ENCODE measurements at regions not wholly inside any gene's neighbourhood (a gene's known extent, or its start where the extent isn't known, plus 50 kb on each side); places are given as distances from the start of the nearest gene placed in this dataset.

- TF ChIP-seq, protein P1, sequence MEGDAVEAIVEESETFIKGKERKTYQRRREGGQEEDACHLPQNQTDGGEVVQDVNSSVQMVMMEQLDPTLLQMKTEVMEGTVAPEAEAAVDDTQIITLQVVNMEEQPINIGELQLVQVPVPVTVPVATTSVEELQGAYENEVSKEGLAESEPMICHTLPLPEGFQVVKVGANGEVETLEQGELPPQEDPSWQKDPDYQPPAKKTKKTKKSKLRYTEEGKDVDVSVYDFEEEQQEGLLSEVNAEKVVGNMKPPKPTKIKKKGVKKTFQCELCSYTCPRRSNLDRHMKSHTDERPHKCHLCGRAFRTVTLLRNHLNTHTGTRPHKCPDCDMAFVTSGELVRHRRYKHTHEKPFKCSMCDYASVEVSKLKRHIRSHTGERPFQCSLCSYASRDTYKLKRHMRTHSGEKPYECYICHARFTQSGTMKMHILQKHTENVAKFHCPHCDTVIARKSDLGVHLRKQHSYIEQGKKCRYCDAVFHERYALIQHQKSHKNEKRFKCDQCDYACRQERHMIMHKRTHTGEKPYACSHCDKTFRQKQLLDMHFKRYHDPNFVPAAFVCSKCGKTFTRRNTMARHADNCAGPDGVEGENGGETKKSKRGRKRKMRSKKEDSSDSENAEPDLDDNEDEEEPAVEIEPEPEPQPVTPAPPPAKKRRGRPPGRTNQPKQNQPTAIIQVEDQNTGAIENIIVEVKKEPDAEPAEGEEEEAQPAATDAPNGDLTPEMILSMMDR (IDR thresholded peaks at IDR 0.05), result no peak
- no peak for TF ChIP-seq POLR2A (IDR thresholded peaks at IDR 0.05)
- TF ChIP-seq POLR2AphosphoS5 (IDR thresholded peaks at IDR 0.05), result no peak
- no peak for TF ChIP-seq EP300 (IDR thresholded peaks at IDR 0.05)
Observed at GRCh38 chr2:217183471-217183870, 323.6 kb upstream of the TNP1 start.
